PC-3 (cell line): ENCODE measurements at regions not wholly inside any gene's neighbourhood (a gene's known extent, or its start where the extent isn't known, plus 50 kb on each side); places are given as distances from the start of the nearest gene placed in this dataset.

Experiments
- EZH2 ChIP-seq: fragments of 300-600 bp; sonication (generic); IDR thresholded peaks from one replicate; pipeline ENCODE4 v1.6.1; 2017; ENCODE audit warnings: antibody characterized with exemption, mild to moderate bottlenecking, low read length; ENCODE audit not compliant: unreplicated experiment
- EZH2phosphoT487 ChIP-seq: fragments of 300-600 bp; sonication (generic); IDR thresholded peaks from 2 replicates; pipeline ENCODE4 v1.6.1; 2018; ENCODE audit warnings: mild to moderate bottlenecking, antibody characterized with exemption, low read length, borderline replicate concordance
- TF ChIP-seq, protein P1 (sequence below): fragments of 300-600 bp; sonication (generic); conservative IDR thresholded peaks from 2 replicates; pipeline ENCODE4 v1.5.1; 2017; ENCODE audit warnings: antibody characterized with exemption, low read depth, mild to moderate bottlenecking, low read length

DNA sequence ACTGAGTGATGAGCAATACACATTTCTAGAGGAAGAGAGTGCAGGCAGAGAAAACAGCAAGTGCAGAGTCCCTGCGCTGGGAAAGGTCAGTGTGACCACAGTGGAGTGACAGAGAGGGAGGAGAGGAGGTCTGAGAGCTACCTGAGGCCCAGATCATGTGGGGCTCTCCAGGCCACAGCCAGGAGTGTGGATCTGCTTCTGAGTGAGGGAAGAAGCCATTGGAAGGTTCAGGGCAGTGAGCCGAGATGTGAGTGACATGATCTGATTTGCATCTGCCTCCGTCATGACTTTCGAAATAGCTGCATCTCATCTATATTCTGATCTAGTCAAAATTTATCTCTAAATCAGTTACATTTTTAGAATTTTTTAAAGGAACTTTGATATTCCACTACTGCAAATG lies 367.1 kb downstream of the PREX1 start:
- TF ChIP-seq EZH2, result no peak
- TF ChIP-seq, protein P1, sequence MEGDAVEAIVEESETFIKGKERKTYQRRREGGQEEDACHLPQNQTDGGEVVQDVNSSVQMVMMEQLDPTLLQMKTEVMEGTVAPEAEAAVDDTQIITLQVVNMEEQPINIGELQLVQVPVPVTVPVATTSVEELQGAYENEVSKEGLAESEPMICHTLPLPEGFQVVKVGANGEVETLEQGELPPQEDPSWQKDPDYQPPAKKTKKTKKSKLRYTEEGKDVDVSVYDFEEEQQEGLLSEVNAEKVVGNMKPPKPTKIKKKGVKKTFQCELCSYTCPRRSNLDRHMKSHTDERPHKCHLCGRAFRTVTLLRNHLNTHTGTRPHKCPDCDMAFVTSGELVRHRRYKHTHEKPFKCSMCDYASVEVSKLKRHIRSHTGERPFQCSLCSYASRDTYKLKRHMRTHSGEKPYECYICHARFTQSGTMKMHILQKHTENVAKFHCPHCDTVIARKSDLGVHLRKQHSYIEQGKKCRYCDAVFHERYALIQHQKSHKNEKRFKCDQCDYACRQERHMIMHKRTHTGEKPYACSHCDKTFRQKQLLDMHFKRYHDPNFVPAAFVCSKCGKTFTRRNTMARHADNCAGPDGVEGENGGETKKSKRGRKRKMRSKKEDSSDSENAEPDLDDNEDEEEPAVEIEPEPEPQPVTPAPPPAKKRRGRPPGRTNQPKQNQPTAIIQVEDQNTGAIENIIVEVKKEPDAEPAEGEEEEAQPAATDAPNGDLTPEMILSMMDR, result no peak
- no peak for TF ChIP-seq EZH2phosphoT487
